Calu3 (cell line): ENCODE measurements at regions not wholly inside any gene's neighbourhood (a gene's known extent, or its start where the extent isn't known, plus 50 kb on each side); places are given as distances from the start of the nearest gene placed in this dataset.

Experiments used
- BruUV-seq: library from RNA; stranded (reverse); fragments of 400-500 nt; replicated peaks from 2 replicates; lab custom pipeline; 2021; lab: Mats Ljungman, UMichigan
- CTCF ChIA-PET: fragments of 300-600 bp; sonication (Branson Sonifier 250); formaldehyde crosslinking; loops from one replicate; lab custom pipeline; 2022; ENCODE audit warnings: antibody characterized with exemption; lab: Charles Lee
- DNase-seq: peaks from one replicate; pipeline ENCODE4 v3.0.0; 2022
- H3K27ac Mint-ChIP-seq: one replicate; pipeline ENCODE4 v1.8.0; 2022; ENCODE audit warnings: mixed read lengths; ENCODE audit not compliant: unreplicated experiment
- H3K27me3 Mint-ChIP-seq: one replicate; pipeline ENCODE4 v1.8.0; 2022; ENCODE audit warnings: mixed read lengths; ENCODE audit not compliant: unreplicated experiment
- H3K36me3 Mint-ChIP-seq: one replicate; pipeline ENCODE4 v1.8.0; 2022; ENCODE audit warnings: mild to moderate bottlenecking, moderate library complexity, mixed read lengths; ENCODE audit not compliant: insufficient read depth, unreplicated experiment
- H3K4me1 Mint-ChIP-seq: one replicate; pipeline ENCODE4 v1.8.0; 2022; ENCODE audit warnings: mild to moderate bottlenecking, low read depth, mixed read lengths; ENCODE audit not compliant: unreplicated experiment
- H3K4me3 Mint-ChIP-seq: one replicate; pipeline ENCODE4 v1.8.0; 2022; ENCODE audit warnings: mild to moderate bottlenecking, low read depth, moderate library complexity, mixed read lengths; ENCODE audit not compliant: unreplicated experiment
- H3K9me3 Mint-ChIP-seq: one replicate; pipeline ENCODE4 v1.8.0; 2022; ENCODE audit warnings: low read depth, mixed read lengths; ENCODE audit not compliant: unreplicated experiment
- CTCF ChIP-seq: fragments of 200-600 bp; IDR thresholded peaks from one replicate; pipeline ENCODE4 v1.8.0; 2022; ENCODE audit warnings: antibody characterized with exemption; ENCODE audit not compliant: unreplicated experiment
- intact Hi-C: fragments of 100-400 bp; cut with micrococcal nuclease; formaldehyde crosslinking; loops from one replicate; pipeline ENCODE4 v1.10.0; 2022; ENCODE audit not compliant: unreplicated experiment

DNA sequence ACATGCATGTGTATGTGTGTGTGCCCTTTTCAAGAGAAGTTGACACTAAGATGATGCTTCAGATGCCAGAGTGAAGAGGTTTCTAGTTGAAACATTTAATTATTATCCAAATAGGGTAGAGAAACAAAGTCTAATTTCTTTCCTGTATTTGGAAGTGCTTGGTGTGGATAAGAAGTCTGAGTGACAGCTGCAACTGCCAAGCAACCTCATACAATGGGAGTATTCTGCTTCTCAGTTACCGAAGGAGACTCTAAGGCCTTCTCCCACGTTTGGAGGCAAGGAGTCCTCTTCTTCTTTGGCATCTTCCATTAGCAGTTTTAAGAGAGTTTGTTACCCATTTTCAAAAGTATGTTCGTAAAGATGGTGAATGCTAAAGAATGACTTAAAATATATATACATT, 82.4 kb downstream of the HDGFL1 start:
- Mint-ChIP-seq H3K36me3 (no peaks in the 10 kb centered on the region), H3K27ac (no peak overlapping the region), H3K4me1 (peaks cover 29% of the 10 kb centered on the region), H3K9me3 (no peaks in the 10 kb centered on the region), H3K4me3 (no peak overlapping the region), H3K27me3 (no peaks in the 10 kb centered on the region)
- TF ChIP-seq CTCF: no peak
- DNase-seq: no peak
- CTCF ChIA-PET: interaction anchor here (1.0 kb wide), 1 partner anchor 10 kb away, joined by 3 read pairs; no protein-coding TSS in a partner anchor
- no TSS peak for BruUV-seq
- intact Hi-C loops: loop anchor here (5.0 to 10.0 kb wide), 2 partner anchors 707 to 1059 kb away; partner anchors contain the start of gene SOX4

DNA sequence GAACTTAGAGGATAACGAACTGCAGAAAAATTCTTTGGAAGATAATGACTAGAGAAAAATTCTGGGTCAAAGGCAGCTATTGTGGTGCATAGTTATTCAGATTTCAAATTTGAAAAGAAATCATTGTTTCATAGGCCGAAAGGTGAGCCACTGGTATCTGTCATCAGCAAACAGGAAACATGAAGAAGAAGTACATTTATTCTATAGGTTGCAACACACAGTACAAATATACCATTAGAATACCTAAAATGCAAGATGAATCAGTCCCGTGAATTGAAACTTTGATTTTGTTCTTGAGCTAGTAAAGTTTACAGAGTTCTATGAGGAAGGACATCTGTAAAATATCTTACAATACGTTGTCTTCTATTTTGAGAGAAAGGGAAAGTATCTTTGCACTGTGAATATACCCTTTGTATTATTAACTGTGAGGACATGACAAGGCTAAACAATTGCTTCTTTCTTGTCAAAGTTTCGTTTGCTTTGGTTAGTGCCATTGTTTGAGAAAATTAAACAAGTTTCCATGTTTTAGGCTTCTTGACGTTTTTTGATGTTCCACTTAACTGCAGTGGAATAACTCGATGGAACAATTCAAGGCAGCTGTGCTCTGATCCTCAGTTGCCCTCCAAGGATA, 84.7 kb downstream of the HDGFL1 start:
- CTCF ChIA-PET: no interaction called here
- Mint-ChIP-seq H3K9me3 (no peaks in the 10 kb centered on the region), H3K27ac (peak overlapping the region; percentile 39), H3K4me1 (peaks cover 50% of the 10 kb centered on the region), H3K4me3 (no peak overlapping the region), H3K36me3 (no peaks in the 10 kb centered on the region), H3K27me3 (no peaks in the 10 kb centered on the region)
- DNase-seq: no peak
- no peak for TF ChIP-seq CTCF
- BruUV-seq: no TSS peak
- intact Hi-C loops: loop anchor here (5.0 to 10.0 kb wide), 2 partner anchors 709 to 1062 kb away; partner anchors contain the start of gene SOX4

DNA sequence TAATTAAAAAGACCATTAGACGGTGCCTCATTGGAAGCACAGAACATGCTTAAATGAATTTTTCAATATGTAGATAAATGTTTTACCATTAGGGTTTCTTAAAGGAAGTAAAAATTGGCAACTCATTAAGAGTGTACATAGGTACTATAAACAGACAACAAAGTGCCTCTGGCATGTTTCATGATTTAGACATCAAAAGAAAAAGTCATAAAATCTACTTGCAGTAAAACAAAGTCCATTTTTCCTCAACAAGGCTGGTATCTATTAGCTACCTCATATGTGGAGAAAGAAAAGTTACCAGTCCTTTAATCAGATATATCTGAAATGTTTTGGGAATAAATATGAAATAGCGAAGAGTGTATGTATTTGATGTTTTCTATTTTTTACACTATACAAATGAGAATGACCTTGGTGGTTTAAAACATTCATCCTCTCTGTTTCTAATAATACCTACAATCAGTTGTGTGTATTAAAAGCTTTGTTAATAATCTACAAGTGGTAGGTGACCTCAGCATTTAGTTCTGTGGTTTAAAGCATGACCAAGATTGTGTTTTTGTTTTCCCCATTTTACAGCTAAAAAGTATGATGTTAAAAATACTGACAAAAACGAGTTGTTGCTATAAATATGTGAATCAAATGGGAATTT, 87.5 kb downstream of the HDGFL1 start:
- H3K36me3 Mint-ChIP-seq: no peaks in the 10 kb centered on the region
- no peak for DNase-seq
- no peak for TF ChIP-seq CTCF
- H3K27me3 Mint-ChIP-seq: no peaks in the 10 kb centered on the region
- peaks cover 50% of the 10 kb centered on the region for H3K4me1 Mint-ChIP-seq
- H3K27ac Mint-ChIP-seq: no peak overlapping the region
- CTCF ChIA-PET: interaction anchor here (0.8 to 1.9 kb wide), 4 partner anchors 13 to 810 kb away, joined by 3 to 4 read pairs (median 3); no protein-coding TSS in a partner anchor
- H3K4me3 Mint-ChIP-seq: no peak overlapping the region
- BruUV-seq: no TSS peak
- intact Hi-C loops: loop anchor here (2.0 to 10.0 kb wide), 3 partner anchors 170 to 712 kb away; no protein-coding TSS in a partner anchor
- H3K9me3 Mint-ChIP-seq: peaks cover 5% of the 10 kb centered on the region

DNA sequence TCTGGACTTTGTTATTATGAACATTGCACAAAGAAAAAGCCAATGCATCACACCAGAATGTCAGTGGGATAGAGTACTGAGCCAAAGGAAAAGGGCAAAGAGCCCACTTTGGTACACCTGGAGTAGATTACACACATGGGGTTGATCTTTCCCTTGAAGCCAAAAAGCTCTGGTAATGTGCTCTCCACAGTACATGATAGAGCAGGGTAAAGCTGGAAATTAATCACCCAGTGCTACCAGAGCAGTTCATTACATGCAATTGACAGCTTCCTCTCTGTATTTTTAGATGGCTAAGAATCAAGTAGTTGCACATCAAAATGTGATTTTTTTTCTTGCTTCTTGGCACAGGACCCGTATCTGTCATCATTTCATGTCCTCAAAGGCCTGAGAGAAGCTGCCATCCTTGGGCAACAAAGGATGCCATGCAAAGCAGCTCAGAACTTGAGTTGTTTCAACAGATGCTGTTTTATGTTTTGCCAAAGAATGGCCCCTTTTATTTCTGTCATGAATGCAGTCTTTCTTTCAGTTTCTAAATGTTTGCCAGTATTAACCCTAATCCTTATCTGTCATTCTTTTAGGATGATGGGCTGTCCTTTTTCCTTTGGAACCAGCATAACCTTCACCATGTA, 88.1 kb downstream of the HDGFL1 start:
- intact Hi-C loops: loop anchor here (2.0 to 10.0 kb wide), 3 partner anchors 169 to 713 kb away; no protein-coding TSS in a partner anchor
- no TSS peak for BruUV-seq
- peak; percentile 28 for DNase-seq
- H3K27me3 Mint-ChIP-seq: no peaks in the 10 kb centered on the region
- H3K9me3 Mint-ChIP-seq: peaks cover 5% of the 10 kb centered on the region
- CTCF ChIA-PET: interaction anchor here (0.6 to 1.9 kb wide), 7 partner anchors 9 to 811 kb away, joined by 3 to 5 read pairs (median 3); no protein-coding TSS in a partner anchor
- H3K4me1 Mint-ChIP-seq: peaks cover 50% of the 10 kb centered on the region
- peak overlapping the region; percentile 25 for H3K27ac Mint-ChIP-seq
- no peaks in the 10 kb centered on the region for H3K36me3 Mint-ChIP-seq
- no peak overlapping the region for H3K4me3 Mint-ChIP-seq
- TF ChIP-seq CTCF: no peak
